Forelimb muscle (tissue), 1 donor: ENCODE measurements at regions not wholly inside any gene's neighbourhood (a gene's known extent, or its start where the extent isn't known, plus 50 kb on each side); places are given as distances from the start of the nearest gene placed in this dataset.

Experiments
- DNase-seq: peaks from one replicate; pipeline ENCODE4 v3.0.0-alpha.2; 2013; ENCODE audit warnings: low read depth

- no peak for DNase-seq
Observed at GRCh38 chr1:4518621-4519020, 135.8 kb upstream of the AJAP1 start.

- no peak for DNase-seq
Observed at GRCh38 chr1:4519954-4520353, 134.5 kb upstream of the AJAP1 start.

- DNase-seq, result no peak
Observed at GRCh38 chr1:4523551-4523950, 130.9 kb upstream of the AJAP1 start.

DNA sequence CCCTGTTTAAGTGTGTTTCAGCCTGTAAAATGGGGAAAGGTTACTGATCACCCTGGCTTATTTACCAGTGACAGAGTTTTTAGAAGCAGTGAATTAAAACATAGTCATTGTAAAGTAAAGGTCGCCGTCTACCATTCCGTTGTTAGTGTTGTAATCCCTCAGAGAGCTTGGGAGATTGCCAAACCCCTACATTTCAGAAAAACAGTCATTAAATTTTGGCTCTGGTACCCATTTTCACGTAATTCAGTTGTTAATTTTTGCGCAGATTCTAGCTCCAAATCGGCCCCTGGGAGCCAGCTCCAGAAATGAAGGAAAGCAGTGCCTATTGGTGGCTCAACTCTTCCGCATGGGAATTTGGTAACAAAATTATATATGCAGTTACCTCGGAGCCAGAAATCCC lies 127.7 kb upstream of the AJAP1 start:
- DNase-seq, result peak; percentile 16

DNA sequence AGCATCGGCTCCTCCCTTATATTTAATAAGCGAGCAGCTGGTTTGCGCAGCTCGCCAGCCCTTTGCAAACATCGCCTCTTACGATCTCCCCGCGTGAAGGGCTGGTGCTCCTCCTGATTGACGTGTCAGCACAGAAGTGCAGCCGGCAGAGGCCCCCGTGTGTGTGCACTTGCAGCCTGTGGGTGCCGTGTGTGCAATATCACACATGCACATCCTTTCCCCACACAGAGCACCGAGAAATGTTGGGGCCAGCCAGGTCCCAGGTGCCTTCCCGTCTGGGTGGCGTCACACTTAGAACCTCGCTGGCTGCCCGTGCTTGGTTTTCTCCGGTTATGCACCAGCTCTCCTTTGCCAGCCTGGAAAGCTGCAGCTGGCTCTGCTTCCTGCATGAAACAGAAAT lies 126.6 kb upstream of the AJAP1 start:
- DNase-seq, result no peak

- DNase-seq, result no peak
Observed at GRCh38 chr1:4528590-4528989, 125.8 kb upstream of the AJAP1 start.

DNA sequence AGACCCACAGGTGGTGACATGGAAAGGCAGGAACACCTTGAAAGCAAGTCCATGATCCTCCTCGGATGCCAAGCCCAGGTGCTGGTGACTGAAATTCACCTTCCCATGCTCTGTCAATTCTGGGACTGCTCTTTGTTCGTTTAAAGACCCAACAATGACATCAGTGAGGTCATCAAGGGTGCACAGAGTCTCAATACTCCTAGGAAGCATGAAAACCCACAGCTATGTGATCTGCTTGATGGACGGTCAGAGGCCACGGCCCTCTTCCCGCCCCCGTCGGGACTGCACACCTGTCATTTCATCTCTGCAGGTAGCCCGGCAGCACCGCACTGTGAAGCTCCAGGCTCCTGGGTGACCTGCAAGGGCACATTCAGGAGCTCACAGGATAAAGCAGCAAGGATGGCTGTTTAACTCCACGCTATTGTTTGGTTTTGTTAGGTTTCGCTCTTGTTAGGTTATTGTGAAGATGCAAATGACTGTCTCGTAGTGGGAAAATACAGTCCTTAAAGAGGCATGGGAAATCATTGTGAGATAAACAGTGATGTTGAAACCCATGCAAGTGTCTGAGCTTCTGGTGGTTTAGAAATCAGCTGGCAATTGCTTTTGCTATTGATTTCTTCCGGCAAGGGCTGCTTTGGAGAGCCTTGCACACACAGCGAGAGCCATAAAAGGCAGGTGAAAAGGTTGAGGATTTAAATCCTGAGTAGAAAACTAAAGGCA lies 124.8 kb upstream of the AJAP1 start:
- no peak for DNase-seq

DNA sequence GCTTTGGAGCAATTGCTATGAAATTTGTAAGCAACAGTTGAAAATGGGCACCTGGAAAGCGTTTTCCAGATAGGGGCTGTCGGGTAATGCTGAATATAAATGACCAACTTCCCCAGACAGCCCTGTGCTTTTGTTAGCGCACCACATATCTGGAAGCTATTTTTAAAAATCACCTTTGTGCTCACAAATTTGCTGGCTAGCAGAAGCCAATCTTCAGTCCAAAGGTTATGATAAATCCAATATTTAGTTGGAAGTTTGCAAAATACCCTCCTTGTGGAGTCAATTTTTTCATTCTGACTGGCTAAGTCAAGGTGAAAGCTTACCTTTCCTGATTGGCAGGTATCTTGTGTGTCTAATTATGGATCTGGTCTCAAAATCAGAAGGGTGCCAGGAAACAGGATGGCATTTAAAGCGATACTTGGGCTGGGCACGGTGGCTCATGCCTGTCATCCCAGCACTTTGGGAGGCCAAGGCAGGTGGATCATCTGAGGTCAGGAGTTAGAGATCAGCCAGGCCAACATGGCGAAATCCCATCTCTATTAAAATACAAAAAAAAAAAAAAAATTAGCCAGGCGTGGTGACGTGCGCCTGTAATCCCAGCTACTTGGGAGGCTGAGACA lies 124.1 kb upstream of the AJAP1 start:
- DNase-seq, result no peak

DNA sequence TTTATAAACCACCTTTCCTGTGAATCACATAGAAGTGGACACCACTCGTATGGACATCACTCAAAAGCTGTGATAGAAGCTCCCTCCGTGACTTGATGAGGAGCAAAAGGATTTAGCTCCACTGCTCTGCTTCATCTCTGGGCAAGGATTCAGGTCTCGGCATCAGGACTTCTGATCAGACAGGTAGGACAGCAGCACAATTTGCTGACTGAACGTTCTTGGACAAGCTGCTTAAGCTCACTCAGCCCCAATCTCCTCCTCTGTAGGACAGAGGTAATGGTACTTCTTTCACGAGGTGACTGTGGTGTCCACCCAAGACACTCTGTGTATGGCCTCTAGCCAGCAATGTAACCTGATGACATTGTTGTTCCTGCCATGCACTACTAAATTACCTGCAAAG lies 122.6 kb upstream of the AJAP1 start:
- no peak for DNase-seq

GRCh38 chr1:4532656-4533055 lies 121.8 kb upstream of the AJAP1 start:
- DNase-seq, result no peak

DNA sequence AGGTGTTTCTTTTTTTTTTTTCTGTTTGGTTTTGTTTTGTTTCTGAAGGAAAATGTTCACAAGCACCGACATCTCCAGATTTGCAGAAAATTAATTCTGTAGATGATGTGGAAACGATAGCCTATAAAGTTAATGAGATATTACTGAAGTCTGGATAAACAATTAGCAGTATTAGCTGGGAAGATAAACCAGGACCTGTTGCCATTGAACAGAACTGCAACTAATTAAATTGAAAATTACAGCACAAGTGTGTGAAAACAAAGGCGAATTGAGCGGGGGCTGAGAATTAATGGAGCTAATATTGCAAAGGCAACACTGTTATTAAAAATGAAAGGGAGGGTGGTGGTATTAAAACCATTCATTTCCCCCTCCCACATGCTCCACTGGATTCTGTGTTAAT lies 107.5 kb upstream of the AJAP1 start:
- DNase-seq, result no peak

- DNase-seq, result no peak
Observed at GRCh38 chr1:4549930-4550329, 104.5 kb upstream of the AJAP1 start.

DNA sequence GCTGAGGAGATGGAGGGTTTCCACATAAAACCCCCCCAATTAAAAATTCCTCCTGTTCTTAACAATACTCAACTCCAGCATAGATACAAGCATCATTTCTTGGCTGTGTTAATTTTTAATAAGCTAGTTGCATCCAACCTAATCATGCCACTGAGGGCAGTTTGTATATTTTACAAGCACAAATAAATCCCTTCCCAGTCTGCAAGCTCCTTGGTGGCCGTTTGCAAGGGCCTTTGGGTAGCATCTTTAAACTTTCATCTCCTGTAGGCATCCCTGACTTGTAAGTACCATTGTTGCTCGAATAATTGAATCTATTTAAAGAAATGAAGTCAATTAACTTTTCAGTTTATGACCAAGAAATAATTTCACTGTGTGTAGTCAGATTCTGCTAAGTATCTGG lies 103.5 kb upstream of the AJAP1 start:
- no peak for DNase-seq

DNA sequence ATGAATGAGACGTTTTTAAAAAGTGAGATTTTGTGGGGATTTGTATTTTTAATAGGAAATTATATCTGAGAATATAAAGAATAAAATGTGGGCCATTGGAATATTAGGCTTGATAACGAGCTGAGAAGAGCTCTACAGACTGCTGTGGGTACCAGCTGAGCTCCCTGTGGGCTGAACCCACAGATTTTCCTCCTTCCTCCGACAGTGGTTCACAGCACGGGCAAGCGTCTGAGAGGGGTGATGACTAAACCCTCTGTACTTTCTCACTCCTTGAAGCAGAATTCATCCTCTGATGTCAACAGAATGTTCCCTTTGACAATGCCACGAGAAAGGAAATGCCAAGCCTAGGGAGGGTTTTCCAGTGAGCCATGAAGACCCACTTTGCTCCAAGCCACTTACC lies 102.7 kb upstream of the AJAP1 start:
- no peak for DNase-seq

GRCh38 chr1:4553761-4554160 lies 100.6 kb upstream of the AJAP1 start:
- no peak for DNase-seq

DNA sequence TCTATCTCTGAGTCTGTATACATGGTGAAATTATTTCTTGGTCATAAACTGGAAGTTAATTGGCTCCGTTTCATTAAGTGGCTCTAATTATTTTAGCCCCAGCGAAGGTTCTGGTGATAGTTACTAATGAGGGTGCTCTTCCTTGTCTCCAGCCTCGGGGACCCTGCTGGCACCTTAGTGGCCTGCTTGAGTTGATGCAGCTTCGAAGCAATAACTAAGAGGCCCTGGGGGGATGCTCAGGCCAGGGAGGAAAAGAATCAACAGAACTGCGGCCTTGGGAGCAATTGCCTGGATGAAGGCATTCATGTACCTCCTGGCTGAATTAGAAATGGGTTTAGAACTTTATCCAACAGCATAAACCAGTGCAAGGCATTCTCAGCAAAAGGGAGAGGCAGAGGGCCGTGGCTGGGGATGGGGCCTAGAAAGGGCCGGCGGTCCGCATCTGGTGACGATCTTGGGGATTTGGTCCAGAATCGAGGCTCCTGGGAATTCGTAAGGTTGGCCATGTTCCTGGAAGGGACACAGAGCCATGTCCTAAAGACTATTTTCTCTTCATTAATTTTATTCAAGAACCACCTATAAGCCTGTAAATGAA lies 100.0 kb upstream of the AJAP1 start:
- no peak for DNase-seq

DNA sequence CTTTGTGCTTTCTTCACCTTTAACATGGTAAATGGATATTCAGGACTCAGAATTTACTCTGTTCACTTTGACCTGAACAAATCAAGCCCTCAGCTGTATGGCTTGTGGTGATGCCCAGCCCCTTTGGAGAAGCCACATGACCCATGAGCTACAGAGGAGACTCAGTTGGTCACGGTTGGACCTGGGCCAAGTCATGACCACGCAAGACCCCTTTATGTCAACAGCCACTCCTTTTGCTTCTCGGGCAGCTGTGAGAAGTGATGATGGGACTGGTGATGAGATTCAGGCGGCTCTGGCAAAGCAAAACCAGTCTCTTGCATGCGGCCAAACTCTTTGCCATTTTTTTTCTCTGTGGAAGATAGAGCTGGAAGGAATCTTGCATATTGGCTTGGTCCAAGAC lies 96.5 kb upstream of the AJAP1 start:
- no peak for DNase-seq

DNA sequence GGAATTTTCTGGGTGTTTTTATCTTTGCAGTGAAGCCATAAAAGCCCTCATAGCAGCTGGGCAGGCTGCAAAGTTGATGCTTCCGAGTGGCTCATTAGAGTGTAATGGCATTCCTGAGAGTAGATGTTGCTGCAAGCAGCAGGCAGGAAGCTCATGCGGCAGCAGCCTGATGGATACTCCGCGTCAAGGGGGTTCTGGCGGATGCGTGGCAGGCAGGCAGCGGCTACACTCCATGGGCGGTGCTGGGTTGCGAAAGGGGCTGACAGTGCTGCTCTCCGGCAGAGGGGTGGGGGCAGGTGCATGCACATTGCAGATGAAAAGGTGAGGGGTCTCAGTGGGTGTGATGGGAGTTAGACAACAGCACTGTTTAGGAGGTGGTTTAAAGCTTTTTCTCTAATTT lies 93.2 kb upstream of the AJAP1 start:
- DNase-seq, result no peak

- no peak for DNase-seq
Observed at GRCh38 chr1:4562321-4562720, 92.1 kb upstream of the AJAP1 start.

- DNase-seq, result no peak
Observed at GRCh38 chr1:4563586-4563985, 90.8 kb upstream of the AJAP1 start.

DNA sequence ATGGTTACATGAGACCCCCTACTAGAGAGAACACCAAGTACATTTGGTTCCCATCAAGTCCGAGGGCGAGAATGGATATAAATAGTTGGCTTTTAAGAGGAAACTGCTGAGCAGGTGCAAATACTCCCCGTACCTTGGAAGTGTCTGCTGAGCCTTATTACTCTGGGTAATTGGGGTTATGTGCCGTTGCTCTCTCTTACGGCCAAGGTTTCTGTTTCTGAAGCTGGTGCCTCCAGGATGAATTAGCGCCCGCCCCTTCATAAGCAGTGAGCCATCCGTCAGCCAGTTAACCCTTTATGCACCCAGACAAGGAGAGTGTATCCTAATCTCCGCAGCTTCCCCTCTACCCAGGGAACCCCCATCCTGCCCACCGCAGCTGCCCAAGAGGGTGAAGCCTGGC lies 90.4 kb upstream of the AJAP1 start:
- no peak for DNase-seq

- no peak for DNase-seq
Observed at GRCh38 chr1:4565166-4565565, 89.2 kb upstream of the AJAP1 start.

- DNase-seq, result no peak
Observed at GRCh38 chr1:4565801-4566449, 88.5 kb upstream of the AJAP1 start.
